Activated T-cell treated with anti-CD3 and anti-CD28 coated beads, Interleukin-2, amount 50 U/mL, for 72 hours (primary cell): ENCODE measurements at regions not wholly inside any gene's neighbourhood (a gene's known extent, or its start where the extent isn't known, plus 50 kb on each side); places are given as distances from the start of the nearest gene placed in this dataset.

Experiments
- ATAC-seq, 2 donors: fragments of 150-1000 bp; cut with Tn5 transposase; replicated peaks in 1 of 2; 2 replicates each; pipeline ENCODE4 v1.10.0; 2021; ENCODE audit warnings: moderate library complexity in 2 of 2, mild to moderate bottlenecking in 1 of 2
- DNase-seq, 2 donors: peaks; one replicate each; pipeline ENCODE4 v3.0.0; 2021 to 2022; ENCODE audit warnings: mixed read lengths in 1 of 2
- H3K27ac Mint-ChIP-seq: one replicate; pipeline ENCODE4 v1.8.0; 2022; ENCODE audit warnings: mild to moderate bottlenecking, moderate library complexity, mixed read lengths
- H3K27me3 Mint-ChIP-seq: one replicate; pipeline ENCODE4 v1.8.0; 2022; ENCODE audit warnings: low read depth, mixed read lengths
- H3K36me3 Mint-ChIP-seq, 2 donors: one replicate each; pipeline ENCODE4 v1.8.0; 2022; ENCODE audit warnings: mixed read lengths in 2 of 2, mild to moderate bottlenecking in 1 of 2; ENCODE audit not compliant: insufficient read depth in 2 of 2
- H3K4me1 Mint-ChIP-seq: one replicate; pipeline ENCODE4 v1.8.0; 2022; ENCODE audit warnings: low read depth, mixed read lengths
- H3K4me3 Mint-ChIP-seq, 2 donors: one replicate each; pipeline ENCODE4 v1.8.0; 2022; ENCODE audit warnings: mild to moderate bottlenecking in 2 of 2, mixed read lengths in 2 of 2, moderate library complexity in 2 of 2
- H3K9me3 Mint-ChIP-seq, 2 donors: one replicate each; pipeline ENCODE4 v1.8.0; 2022; ENCODE audit warnings: mixed read lengths in 2 of 2

DNA sequence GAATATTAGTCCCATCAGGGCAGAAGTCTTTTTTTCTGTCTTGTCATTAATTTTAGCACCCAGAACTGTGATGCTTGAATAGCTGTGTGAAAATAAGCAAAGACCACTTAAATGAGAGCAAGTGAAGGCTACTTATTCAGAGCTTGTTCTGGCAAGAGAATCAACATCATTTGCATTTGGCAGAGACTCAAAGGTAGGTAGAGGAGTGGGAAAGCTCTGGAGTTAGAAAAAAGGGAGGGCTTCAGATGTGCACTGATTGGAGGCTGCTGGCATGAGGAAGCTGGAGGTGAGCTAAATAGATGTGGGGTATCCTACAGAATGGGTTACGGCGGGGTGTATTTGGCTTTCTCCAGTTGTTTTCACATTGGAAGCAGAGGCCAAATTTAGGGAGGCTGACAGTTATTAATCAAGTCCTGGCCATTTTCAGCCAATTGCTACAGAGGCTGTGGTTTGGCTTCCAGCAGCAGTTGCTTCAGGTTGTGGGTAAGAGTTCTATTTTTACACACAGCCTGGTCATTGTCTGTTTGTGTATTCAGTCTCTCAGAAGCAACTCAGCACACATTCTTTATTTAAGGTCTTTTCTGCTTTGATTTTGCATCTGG, 254.3 kb downstream of the BTBD3 start:
- no peak overlapping the region for H3K4me3 Mint-ChIP-seq
- DNase-seq (no peak), ATAC-seq (no peak)
- no peak overlapping the region for H3K27ac Mint-ChIP-seq
- no peaks in the 10 kb centered on the region for H3K4me1 Mint-ChIP-seq
- no peaks in the 10 kb centered on the region for H3K36me3 Mint-ChIP-seq
- peaks cover 14 to 16% of the 10 kb centered on the region in 2 donors for H3K9me3 Mint-ChIP-seq
- no peaks in the 10 kb centered on the region for H3K27me3 Mint-ChIP-seq

DNA sequence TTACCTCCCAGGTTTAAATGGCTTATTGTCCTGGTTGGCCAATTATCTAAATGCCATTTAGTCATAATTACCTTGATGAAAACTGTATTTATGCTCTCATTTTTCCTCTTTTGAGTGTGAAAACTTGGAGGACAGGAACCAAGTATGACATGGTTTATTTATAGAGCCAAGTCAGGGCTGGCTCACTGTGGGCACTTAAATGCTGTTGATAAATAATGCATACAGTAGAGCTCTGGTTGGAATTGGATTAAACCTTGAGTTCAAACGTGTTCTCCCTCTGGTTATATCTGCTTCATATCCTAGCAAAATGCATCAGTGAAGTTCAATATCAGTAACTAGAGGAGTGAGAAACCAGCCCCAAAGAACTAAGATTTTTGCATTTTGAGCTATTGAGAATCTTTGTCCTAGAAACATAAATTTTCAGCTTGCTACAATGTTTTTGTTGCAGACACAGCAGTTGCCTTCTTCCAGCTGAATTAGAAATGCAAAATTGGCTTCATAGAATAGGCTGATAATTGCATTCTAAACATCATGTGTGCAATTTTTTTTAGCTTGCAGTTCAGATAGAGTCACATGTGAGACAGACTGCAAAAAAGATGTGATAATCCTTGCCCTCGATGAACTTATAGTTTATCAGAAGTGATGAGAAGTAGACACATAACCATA, 255.8 kb downstream of the BTBD3 start:
- H3K27ac Mint-ChIP-seq: no peak overlapping the region

DNA sequence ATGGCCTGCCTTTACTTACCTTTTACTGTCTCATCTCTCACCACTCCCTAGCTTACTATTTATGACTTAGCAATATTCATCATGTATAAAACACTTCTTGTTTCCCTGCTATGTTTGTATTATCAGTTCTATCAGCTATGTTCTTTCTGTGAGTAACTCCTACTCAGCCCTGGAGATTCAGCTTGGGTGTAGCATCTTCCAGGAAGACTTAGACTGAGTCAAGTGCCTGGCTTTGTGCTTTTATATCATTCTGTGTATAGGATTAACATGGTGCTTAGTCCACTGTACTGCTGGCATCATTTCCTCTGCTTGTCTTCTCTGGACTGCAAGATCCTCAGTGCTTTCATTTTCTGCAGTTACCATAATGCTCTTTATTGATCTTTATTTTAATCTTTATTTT, 257.8 kb downstream of the BTBD3 start:
- Mint-ChIP-seq H3K9me3 (peaks cover 8 to 14% of the 10 kb centered on the region in 2 donors), H3K27ac (peak overlapping the region; percentile 62), H3K36me3 (no peaks in the 10 kb centered on the region), H3K4me1 (no peaks in the 10 kb centered on the region), H3K4me3 (no peak overlapping the region), H3K27me3 (no peaks in the 10 kb centered on the region)
- DNase-seq: no peak
- ATAC-seq: no peak

More for the DNA sequence above, 255.8 kb downstream of the BTBD3 start:
- H3K36me3 Mint-ChIP-seq: no peaks in the 10 kb centered on the region
- no peak for ATAC-seq
- H3K4me1 Mint-ChIP-seq: no peaks in the 10 kb centered on the region
- no peaks in the 10 kb centered on the region for H3K27me3 Mint-ChIP-seq
- peaks cover 11 to 14% of the 10 kb centered on the region in 2 donors for H3K9me3 Mint-ChIP-seq
- no peak overlapping the region for H3K4me3 Mint-ChIP-seq
- no peak for DNase-seq

DNA sequence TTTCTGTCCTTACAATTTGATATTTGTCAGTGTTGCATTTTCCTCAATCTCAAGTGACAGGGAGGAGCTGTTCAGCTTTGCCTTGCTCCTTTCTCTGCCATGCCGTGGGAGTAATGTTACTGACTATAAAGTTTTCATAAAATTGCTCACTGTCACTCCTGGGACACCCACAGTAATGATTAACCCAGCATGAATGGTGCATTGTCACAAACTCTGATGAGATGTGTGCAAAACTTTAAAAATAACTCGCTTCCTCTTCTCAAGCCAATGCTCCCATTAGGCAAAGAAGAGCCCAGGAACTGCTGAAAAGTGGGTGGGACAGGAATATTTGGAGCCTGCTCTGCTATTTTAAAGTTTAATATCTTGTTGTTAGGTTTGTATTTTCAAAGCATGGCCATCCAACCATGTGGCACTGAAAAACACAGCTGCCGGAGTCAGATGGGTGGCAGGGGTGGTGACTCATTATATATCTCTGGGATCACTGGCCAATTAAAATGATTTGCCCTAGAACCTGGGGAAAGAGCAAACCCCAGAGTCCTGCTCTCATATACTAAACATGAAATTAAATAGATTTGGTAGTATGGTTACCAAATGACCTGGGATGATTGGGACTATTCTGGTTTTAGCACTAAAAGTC, 260.1 kb downstream of the BTBD3 start:
- H3K4me3 Mint-ChIP-seq: no peak overlapping the region
- H3K36me3 Mint-ChIP-seq: no peaks in the 10 kb centered on the region
- ATAC-seq (no peak), DNase-seq (no peak)
- no peaks in the 10 kb centered on the region for H3K4me1 Mint-ChIP-seq
- H3K27ac Mint-ChIP-seq: no peak overlapping the region
- no peaks in the 10 kb centered on the region for H3K27me3 Mint-ChIP-seq
- peaks cover 5 to 10% of the 10 kb centered on the region in 2 donors for H3K9me3 Mint-ChIP-seq

DNA sequence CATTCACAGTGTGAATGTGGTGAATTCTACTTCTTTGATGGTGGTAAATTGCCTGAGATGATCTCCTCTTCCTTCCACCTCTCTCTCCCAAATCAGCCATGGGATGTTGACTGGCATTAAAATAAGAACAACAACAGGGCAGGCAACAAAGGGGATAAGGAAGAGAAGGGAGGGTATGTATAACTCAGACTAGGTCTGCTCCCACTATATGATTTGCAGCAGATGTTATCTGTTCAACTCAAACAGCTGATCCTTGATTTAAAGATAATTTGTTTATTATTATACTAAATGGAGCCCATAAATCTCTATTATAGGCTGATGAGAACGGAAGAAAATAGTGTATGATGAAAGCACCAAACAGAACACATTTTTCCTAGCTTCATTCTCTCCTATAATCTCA, 262.0 kb downstream of the BTBD3 start:
- Mint-ChIP-seq H3K9me3 (peaks cover 4 to 10% of the 10 kb centered on the region in 2 donors), H3K36me3 (no peaks in the 10 kb centered on the region), H3K27ac (no peak overlapping the region), H3K4me1 (no peaks in the 10 kb centered on the region), H3K4me3 (no peak overlapping the region), H3K27me3 (no peaks in the 10 kb centered on the region)
- DNase-seq (no peak), ATAC-seq (no peak)

DNA sequence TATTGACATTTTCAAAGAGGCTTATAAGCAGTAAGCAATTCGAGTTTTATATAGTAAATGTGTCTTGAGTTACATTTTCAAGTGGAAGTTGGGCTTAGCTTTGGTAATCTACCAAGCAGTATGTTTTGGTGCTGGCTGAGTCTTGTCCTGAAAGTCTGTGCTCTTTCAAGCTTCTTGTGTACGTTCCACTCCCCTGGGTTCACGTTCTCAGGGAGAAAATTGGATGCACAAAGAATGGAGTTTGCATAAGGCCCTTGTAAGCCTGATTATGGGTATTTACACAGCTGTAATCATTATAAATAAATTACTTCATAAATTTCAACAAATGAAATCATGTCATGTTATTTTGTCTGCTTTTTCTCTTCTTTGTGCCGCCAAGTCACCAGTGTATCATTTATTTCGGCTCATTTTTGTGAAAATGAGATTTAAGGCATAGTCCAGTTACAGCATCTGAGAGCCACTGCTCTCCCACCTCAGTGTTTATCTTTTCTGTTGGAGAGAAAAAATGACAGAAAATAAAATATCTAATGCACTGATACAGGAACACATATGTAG, 262.5 kb downstream of the BTBD3 start:
- Mint-ChIP-seq H3K9me3 (peaks cover 4 to 8% of the 10 kb centered on the region in 2 donors), H3K27me3 (no peaks in the 10 kb centered on the region), H3K36me3 (no peaks in the 10 kb centered on the region), H3K27ac (no peak overlapping the region), H3K4me3 (no peak overlapping the region), H3K4me1 (no peaks in the 10 kb centered on the region)
- ATAC-seq: no peak
- no peak for DNase-seq

DNA sequence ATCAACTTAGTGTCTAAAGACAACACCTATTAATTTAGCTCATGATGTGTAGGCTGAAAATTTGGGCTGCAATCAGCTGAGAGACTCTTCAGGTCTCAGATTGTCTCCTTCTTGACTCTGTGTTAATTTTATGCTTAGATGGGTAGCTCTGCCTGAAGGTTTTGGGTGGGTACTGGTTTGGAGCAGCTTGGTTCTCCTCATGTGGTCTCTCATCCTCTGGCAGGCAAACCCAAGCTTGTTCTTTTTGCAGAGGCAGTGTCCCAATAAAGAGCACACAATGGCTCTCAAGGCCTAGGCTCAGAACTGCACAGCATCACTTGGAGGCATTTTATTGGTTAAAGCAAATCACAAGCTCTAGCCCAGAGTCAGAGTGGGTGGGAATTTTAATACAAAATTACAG, 280.6 kb downstream of the BTBD3 start:
- H3K4me3 Mint-ChIP-seq: no peak overlapping the region
- H3K4me1 Mint-ChIP-seq: no peaks in the 10 kb centered on the region
- ATAC-seq: no peak
- DNase-seq: no peak
- no peaks in the 10 kb centered on the region for H3K27me3 Mint-ChIP-seq
- no peak overlapping the region for H3K27ac Mint-ChIP-seq
- peaks cover 0 to 6% of the 10 kb centered on the region in 2 donors for H3K9me3 Mint-ChIP-seq
- no peaks in the 10 kb centered on the region for H3K36me3 Mint-ChIP-seq

DNA sequence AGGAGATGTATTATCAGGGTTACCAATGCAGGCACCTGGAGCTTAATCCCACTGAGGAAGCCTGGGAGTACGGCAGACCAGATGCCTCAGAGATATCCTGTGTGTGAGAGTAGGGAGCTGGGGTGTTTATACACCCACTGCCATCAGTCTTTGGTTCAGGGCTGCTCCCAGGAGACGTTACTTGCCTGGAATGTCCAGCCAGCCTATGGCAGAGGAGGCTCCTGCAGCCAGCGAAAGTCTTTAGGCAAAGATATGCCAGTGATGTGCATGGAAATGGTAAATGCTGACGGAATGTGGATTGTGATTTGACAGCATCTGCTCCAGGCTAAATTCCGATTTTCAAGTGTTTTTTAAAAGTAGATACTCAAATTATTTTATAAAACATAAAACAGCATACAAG, 282.0 kb downstream of the BTBD3 start:
- no peak for DNase-seq
- Mint-ChIP-seq H3K4me3 (no peak overlapping the region), H3K27ac (no peak overlapping the region), H3K27me3 (no peaks in the 10 kb centered on the region), H3K9me3 (peaks cover 0 to 4% of the 10 kb centered on the region in 2 donors), H3K36me3 (no peaks in the 10 kb centered on the region), H3K4me1 (no peaks in the 10 kb centered on the region)
- no peak for ATAC-seq

DNA sequence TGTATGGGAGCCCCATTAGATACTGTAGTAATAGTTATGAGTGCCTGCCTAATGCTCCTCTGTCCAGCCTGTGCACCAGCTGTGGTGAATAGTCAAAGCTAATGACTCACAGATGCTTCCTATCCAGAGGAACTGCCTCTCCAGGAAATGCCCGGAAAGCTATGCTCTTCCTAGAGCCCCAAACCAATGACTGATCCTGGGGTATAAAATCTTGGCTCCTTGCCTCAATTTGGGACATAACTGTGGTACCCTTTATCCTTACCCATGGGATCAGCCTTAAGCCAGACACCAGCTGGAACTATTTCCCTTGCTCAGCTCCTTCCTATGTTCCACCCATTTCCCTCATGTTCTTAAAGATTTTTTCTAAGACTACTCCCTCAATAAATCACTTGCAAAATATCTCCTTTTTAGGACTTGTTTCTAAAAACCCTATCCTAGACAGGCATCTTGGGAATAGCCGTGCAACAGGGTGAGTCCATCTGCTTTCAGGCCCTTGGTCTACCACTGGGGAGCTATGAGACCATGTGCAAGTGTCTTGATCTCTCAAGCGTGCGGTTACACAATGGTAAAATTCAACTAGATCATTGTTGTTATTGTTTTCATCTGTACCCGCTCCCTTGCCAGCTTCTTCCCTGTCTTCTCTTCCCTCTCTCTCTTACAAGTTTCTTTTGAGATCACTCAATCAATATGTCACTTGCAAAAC, 283.7 kb downstream of the BTBD3 start:
- peaks cover 0 to 4% of the 10 kb centered on the region in 2 donors for H3K9me3 Mint-ChIP-seq
- ATAC-seq (no peak), DNase-seq (no peak)
- H3K27ac Mint-ChIP-seq: no peak overlapping the region
- no peaks in the 10 kb centered on the region for H3K4me1 Mint-ChIP-seq
- no peaks in the 10 kb centered on the region for H3K36me3 Mint-ChIP-seq
- H3K4me3 Mint-ChIP-seq: no peak overlapping the region
- H3K27me3 Mint-ChIP-seq: no peaks in the 10 kb centered on the region

DNA sequence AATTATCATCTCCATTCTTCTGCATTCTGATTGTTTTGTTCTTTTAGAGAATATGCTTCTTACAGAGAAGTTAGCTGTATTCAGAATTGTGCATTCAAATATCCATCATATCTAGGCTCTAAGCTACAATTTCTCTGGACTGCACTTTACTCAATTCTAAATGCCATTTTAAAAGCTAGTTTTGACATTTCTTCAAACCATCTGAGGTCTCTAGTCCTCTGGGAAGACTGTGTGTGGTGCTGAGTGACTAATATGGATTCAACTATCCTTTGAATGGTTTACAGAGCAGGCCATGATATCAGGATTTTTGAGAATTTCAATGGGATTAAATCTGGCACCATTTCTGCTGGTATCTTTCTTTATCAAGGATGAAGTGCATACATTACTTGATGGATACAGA, 285.7 kb downstream of the BTBD3 start:
- no peak for DNase-seq
- Mint-ChIP-seq H3K27ac (no peak overlapping the region), H3K27me3 (no peaks in the 10 kb centered on the region), H3K4me1 (no peaks in the 10 kb centered on the region), H3K36me3 (no peaks in the 10 kb centered on the region), H3K9me3 (peaks cover 0 to 6% of the 10 kb centered on the region in 2 donors), H3K4me3 (no peak overlapping the region)
- no peak for ATAC-seq

DNA sequence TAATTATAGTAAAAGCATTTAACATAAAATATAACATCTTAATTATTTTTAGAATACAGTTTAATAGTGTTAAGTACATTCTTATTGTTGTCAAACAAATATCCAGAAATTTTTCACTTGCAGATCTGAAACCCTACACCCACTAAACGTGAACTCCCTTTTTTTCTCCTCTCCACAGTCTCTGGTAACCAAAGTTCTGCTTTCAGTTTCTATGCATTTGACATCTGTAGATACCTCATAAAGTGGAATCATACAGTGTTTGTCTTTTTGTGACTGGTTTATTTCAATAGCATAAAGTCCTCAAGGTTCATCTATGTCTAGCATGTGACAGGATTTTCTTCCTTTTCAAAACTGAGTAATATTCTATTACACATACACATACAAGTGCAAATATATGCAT, 286.3 kb downstream of the BTBD3 start:
- Mint-ChIP-seq H3K36me3 (no peaks in the 10 kb centered on the region), H3K27ac (no peak overlapping the region), H3K27me3 (no peaks in the 10 kb centered on the region), H3K4me1 (no peaks in the 10 kb centered on the region), H3K4me3 (no peak overlapping the region), H3K9me3 (peaks cover 0 to 4% of the 10 kb centered on the region in 2 donors)
- ATAC-seq (no peak), DNase-seq (no peak)

DNA sequence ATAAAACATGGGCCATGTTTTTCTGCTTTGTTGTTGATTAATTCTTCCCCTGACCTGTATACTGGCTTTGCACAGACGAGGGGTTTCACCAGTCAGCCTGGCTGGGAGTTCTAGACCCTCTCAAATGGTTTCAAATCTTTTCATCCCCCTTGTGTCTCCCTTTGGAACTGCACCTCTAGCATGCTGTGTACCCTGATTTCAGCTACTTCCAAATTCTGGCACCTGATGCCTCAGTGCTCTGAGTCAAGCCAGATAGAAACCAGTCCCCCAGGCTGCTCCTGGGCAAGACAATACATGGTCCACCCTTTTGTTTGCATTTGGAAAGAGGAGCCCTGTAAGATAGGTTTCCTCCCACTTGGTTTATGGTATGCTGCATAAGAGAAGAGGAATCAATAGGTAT, 290.2 kb downstream of the BTBD3 start:
- no peak for DNase-seq
- no peaks in the 10 kb centered on the region for H3K4me1 Mint-ChIP-seq
- no peak overlapping the region for H3K27ac Mint-ChIP-seq
- peaks cover 6 to 8% of the 10 kb centered on the region in 2 donors for H3K9me3 Mint-ChIP-seq
- no peak overlapping the region for H3K4me3 Mint-ChIP-seq
- no peaks in the 10 kb centered on the region for H3K36me3 Mint-ChIP-seq
- H3K27me3 Mint-ChIP-seq: no peaks in the 10 kb centered on the region
- ATAC-seq: no peak

DNA sequence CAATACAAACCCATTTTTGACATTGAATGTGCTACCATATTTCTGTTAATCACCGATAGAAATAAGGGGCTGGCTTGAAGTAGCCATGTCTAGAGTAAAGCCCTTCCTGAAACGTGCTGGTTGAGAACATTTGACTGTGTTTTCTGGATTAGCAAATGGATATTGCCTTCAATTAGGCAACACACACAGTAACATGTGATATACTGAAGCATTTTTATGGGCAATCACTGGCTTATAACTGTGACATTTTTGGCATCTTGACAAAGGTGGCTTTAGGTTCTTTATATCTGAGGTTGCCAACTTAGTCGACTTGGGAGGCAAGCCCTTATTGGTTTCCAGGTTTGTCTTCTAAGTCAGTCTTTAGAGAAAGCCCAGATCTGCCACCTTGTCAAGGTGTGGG, 292.9 kb downstream of the BTBD3 start:
- H3K4me1 Mint-ChIP-seq: no peaks in the 10 kb centered on the region
- ATAC-seq: no peak
- H3K36me3 Mint-ChIP-seq: no peaks in the 10 kb centered on the region
- H3K4me3 Mint-ChIP-seq: no peak overlapping the region
- peaks cover 10 to 12% of the 10 kb centered on the region in 2 donors for H3K9me3 Mint-ChIP-seq
- H3K27ac Mint-ChIP-seq: no peak overlapping the region
- no peak for DNase-seq
- no peaks in the 10 kb centered on the region for H3K27me3 Mint-ChIP-seq
